Erythroblast (primary cell): ENCODE measurements at regions not wholly inside any gene's neighbourhood (a gene's known extent, or its start where the extent isn't known, plus 50 kb on each side); places are given as distances from the start of the nearest gene placed in this dataset.

ENCODE experiments used
- DNase-seq, 2 experiments: peaks; one replicate each; lab custom pipeline; 2025; lab: John Stamatoyannopoulos, UW
- GATA1 ChIP-seq: IDR thresholded peaks from 2 replicates; pipeline ENCODE4 v1.6.1; 2011; ENCODE audit warnings: low read depth, mild to moderate bottlenecking, control low read depth, low read length, moderate library complexity
- POLR2A ChIP-seq: IDR thresholded peaks from 2 replicates; pipeline ENCODE4 v1.6.1; 2011; ENCODE audit warnings: mild to moderate bottlenecking, low read length

- no peak for TF ChIP-seq POLR2A
- TF ChIP-seq GATA1 = no peak
- no peak for DNase-seq
Observed at GRCh38 chr12:84361651-84362551, 550.7 kb downstream of the SLC6A15 start.

DNA sequence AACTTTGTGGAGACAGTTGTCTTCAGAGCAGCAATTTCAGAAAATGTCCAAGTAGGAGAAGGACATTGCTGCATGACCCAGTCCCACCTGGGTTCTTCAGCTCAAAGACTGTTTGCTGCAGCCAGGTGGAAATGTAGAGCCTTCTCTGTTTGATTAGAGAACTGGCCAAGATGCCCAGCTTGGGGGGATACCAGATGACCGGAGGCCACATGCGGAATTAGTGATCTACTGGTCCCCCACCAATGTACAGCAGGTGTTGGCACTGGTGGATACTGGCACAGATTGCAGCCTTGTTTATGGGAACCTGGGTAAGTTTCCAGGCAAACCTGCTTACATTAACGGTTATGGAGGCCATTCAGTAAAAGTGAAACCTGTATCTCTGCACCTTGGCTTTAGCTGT, 555.3 kb downstream of the SLC6A15 start:
- no peak for DNase-seq
- TF ChIP-seq POLR2A (no peak), GATA1 (no peak)

DNA sequence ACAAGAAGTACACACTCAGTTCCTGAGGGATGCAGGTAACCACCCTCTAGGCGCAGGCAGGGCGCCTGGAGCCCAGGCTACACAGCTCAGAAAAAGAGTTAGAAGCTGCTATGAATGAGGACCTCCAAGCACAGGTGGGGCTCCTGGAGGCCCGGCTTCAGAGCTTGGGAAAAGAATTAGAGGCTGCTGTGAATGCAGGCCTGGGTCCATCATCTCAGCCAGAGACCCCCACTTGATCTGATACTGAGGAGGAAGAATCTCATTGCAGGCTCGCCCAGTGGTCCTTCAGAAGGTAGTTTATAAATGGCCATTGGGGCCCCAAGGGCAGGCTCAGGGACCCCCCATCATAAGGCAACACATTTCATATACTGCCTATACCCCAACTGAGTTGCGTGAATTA, 556.4 kb downstream of the SLC6A15 start:
- DNase-seq = no peak
- no peak for TF ChIP-seq POLR2A

DNA sequence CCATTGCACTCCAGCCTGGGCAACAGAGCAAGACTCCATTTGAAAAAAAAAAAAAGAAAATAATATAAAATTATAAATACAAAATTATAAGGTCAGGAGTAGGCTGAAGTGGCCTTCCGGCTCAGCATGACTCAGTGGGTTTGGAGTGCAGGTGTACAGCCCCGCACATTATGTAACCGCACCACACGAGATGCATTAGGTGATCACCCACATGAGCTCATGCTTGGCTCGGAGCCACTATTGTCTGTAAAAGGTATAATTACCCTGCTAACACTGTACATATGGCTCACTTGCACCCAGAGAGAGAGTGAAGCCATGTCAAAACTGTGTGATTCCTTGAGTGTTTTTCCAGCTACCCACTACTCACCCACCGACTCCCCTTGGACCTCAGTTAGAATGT, 557.0 kb downstream of the SLC6A15 start:
- no peak for DNase-seq
- no peak for TF ChIP-seq GATA1
- TF ChIP-seq POLR2A = no peak

DNA sequence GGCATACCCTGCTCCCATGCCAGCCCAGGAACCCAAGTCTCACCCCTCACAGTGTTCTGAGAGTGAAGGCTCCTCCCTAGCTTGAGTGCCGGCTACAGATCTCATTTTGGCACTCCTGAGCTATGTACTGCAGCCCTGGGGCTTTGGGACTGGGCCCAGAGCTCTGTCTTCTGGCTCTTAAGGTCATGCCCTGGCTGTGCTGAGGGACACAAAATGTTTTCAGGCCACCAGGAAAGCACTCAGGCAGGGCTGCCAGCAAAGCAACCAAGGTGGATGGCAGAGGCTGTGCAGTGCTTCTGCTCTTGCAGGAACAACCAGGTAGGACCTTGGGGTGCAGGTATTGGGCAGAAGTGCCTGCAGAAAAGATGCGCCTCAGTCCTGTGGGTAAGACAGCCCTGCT, 564.0 kb downstream of the SLC6A15 start:
- TF ChIP-seq GATA1 = no peak
- TF ChIP-seq POLR2A = no peak
- no peak for DNase-seq

GRCh38 chr12:84341467-84342193, 571.0 kb downstream of the SLC6A15 start:
- TF ChIP-seq POLR2A = no peak
- TF ChIP-seq GATA1 = no peak
- DNase-seq = no peak

GRCh38 chr12:84336231-84336630, 576.4 kb downstream of the SLC6A15 start:
- DNase-seq = no peak
- no peak for TF ChIP-seq GATA1
- no peak for TF ChIP-seq POLR2A

- TF ChIP-seq POLR2A = no peak
Observed at GRCh38 chr12:84329938-84330337, 582.7 kb downstream of the SLC6A15 start.

DNA sequence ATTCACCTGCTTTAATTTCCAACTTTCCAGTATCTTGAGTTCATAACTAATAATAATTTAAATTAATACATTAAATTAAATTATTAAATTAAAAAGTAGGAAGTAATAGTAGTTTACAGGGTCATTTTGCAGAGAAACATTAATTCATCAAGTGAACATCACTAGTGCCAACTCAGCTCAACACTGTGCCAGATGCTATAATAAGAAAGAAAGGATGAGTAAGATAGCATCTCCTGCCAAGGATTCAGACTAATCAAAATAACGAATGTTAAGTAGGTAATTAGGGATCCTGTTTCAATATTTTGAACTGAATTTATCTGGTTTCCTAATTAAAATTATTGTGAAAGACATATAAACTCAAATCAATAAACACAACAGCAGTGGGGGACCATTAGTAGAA, 596.7 kb downstream of the SLC6A15 start:
- DNase-seq = no peak
- TF ChIP-seq POLR2A (no peak), GATA1 (no peak)

More at GRCh38 chr12:84329938-84330337, 582.7 kb downstream of the SLC6A15 start:
- no peak for DNase-seq

DNA sequence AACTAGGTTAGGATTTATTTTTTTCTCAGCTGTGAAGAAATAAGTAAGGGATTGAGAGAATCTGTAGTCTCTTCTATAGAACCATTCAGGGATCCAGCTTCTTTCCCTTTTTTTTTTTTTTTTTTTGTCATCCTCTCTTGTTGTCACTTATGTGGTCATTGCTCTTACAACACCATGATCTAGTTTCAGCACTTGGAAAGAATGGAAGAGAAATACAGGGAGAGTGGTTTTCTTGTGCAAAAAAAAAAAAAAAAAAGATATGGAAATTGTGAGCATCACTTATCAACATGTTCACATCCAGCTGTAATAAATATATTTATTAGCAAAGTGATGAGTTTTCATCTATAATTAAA, 599.3 kb downstream of the SLC6A15 start:
- DNase-seq = no peak
- TF ChIP-seq GATA1 (no peak), POLR2A (no peak)

DNA sequence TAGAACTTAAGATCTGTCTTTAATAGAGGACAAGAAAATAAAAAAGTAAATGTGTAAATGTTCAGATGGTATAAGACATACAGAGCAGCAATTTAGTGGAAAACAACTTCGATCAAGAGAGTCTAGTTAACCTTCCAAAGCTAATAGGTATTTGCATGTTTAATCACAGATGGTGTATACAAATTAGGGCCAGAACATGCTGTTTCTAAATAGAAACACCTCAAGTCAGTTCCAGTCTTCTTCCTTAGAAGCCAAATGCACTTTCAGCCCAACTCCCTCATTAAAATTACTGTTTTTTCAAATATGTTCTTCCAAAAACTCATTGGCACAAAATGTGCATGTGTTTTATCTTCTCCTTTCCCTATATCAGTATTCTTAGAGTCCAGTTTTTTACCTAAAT, 604.4 kb downstream of the SLC6A15 start:
- TF ChIP-seq GATA1 (no peak), POLR2A (no peak)

GRCh38 chr12:84305144-84305543, 607.5 kb downstream of the SLC6A15 start:
- TF ChIP-seq POLR2A (no peak), GATA1 (no peak)
- DNase-seq = no peak

More for the DNA sequence above, 604.4 kb downstream of the SLC6A15 start:
- no peak for DNase-seq

- TF ChIP-seq POLR2A (no peak), GATA1 (no peak)
- DNase-seq = no peak
Observed at GRCh38 chr12:84294246-84294645, 618.4 kb downstream of the SLC6A15 start.

GRCh38 chr12:84290168-84290567, 622.4 kb downstream of the SLC6A15 start:
- TF ChIP-seq GATA1 = no peak
- no peak for TF ChIP-seq POLR2A

More at GRCh38 chr12:84290168-84290567, 622.4 kb downstream of the SLC6A15 start:
- no peak for DNase-seq
